HG03378 (cell line): ENCODE measurements at regions not wholly inside any gene's neighbourhood (a gene's known extent, or its start where the extent isn't known, plus 50 kb on each side); places are given as distances from the start of the nearest gene placed in this dataset.
"Not testable (repeated sequence)": the region's sequence is repeated elsewhere in the genome, so short reads cannot be mapped to it uniquely, and the experiment has no call there.

ENCODE experiments used
- ATAC-seq: cut with Tn5 transposase; IDR thresholded peaks from one replicate; pipeline ENCODE4 v1.9.1; 2021; ENCODE audit warnings: mild to moderate bottlenecking, moderate library complexity; ENCODE audit not compliant: unreplicated experiment

- no peak for ATAC-seq
These were observed 146.6 kb downstream of the RNASET2 start for GRCh38 chr6:166809721-166810120.

GRCh38 chr6:166806962-166807757 is 149.2 kb downstream of the RNASET2 start:
- ATAC-seq: no peak

GRCh38 chr6:166806217-166806838 is 150.0 kb downstream of the RNASET2 start:
- ATAC-seq: no peak

- no peak for ATAC-seq
These were observed 152.9 kb downstream of the RNASET2 start for GRCh38 chr6:166803471-166803870.

- ATAC-seq: no peak
These were observed 153.9 kb downstream of the RNASET2 start for GRCh38 chr6:166802401-166802800.

- no peak for ATAC-seq
These were observed 156.2 kb downstream of the RNASET2 start for GRCh38 chr6:166800137-166800536.

- no peak for ATAC-seq
These were observed 157.7 kb downstream of the RNASET2 start for GRCh38 chr6:166798652-166799051.

- ATAC-seq: no peak
These were observed 159.7 kb downstream of the RNASET2 start for GRCh38 chr6:166796610-166797009.

GRCh38 chr6:166795879-166796278 is 160.5 kb downstream of the RNASET2 start:
- ATAC-seq: no peak

- ATAC-seq: not testable (repeated sequence)
These were observed 163.8 kb upstream of the RPS6KA2 start for GRCh38 chr6:166790808-166791207.

GRCh38 chr6:166788846-166789529 is 161.9 kb upstream of the RPS6KA2 start:
- ATAC-seq: not testable (repeated sequence)

GRCh38 chr6:166786704-166787293 is 159.7 kb upstream of the RPS6KA2 start:
- ATAC-seq: peak; percentile 59

- ATAC-seq: no peak
These were observed 158.1 kb upstream of the RPS6KA2 start for GRCh38 chr6:166785131-166785530.

GRCh38 chr6:166784691-166785090 is 157.6 kb upstream of the RPS6KA2 start:
- no peak for ATAC-seq

- no peak for ATAC-seq
These were observed 155.5 kb upstream of the RPS6KA2 start for GRCh38 chr6:166782520-166782919.

GRCh38 chr6:166781331-166781730 is 154.3 kb upstream of the RPS6KA2 start:
- no peak for ATAC-seq

- ATAC-seq: no peak
These were observed 153.1 kb upstream of the RPS6KA2 start for GRCh38 chr6:166779963-166780683.

GRCh38 chr6:166779381-166779780 is 152.3 kb upstream of the RPS6KA2 start:
- ATAC-seq: no peak

- no peak for ATAC-seq
These were observed 151.7 kb upstream of the RPS6KA2 start for GRCh38 chr6:166778776-166779175.

GRCh38 chr6:166778046-166778445 is 151.0 kb upstream of the RPS6KA2 start:
- ATAC-seq: no peak
